WI38 (cell line): ENCODE measurements at regions not wholly inside any gene's neighbourhood (a gene's known extent, or its start where the extent isn't known, plus 50 kb on each side); places are given as distances from the start of the nearest gene placed in this dataset.
"Not testable (repeated sequence)": the region's sequence is repeated elsewhere in the genome, so short reads cannot be mapped to it uniquely, and the experiment has no call there.

Source experiments
- H3K4me3 ChIP-seq: 2 replicates; pipeline ENCODE4 v1.5.1; 2011; ENCODE audit warnings: low read depth, mild to moderate bottlenecking, control low read depth, low read length
- CTCF ChIP-seq: IDR thresholded peaks from 2 replicates; pipeline ENCODE4 v1.5.1; 2012; ENCODE audit warnings: low read depth, mild to moderate bottlenecking, control low read depth, low read length

- TF ChIP-seq CTCF = no peak
- H3K4me3 ChIP-seq = no peak overlapping the region
These were observed 286.9 kb upstream of the CELF4 start for GRCh38 chr18:37852464-37852863.

DNA sequence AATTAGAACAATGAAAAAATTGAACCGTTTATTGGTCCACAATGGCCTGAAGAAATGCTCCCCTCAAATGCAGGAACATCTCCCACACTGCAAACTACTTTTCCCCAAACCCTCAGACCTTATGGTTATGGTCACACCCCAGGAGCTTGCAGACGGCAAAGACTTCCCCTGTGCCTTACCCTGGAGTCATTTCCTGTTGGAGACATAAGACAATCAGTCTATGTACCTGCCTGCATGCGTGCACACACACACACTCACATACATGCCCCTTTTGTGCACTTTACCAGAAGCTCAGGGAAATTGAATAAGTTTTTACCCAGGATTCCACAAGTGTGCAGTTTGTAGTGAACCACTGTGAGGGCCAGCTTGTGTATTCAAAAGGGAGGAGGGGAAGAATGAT, 281.9 kb upstream of the CELF4 start:
- no peak overlapping the region for H3K4me3 ChIP-seq
- no peak for TF ChIP-seq CTCF

DNA sequence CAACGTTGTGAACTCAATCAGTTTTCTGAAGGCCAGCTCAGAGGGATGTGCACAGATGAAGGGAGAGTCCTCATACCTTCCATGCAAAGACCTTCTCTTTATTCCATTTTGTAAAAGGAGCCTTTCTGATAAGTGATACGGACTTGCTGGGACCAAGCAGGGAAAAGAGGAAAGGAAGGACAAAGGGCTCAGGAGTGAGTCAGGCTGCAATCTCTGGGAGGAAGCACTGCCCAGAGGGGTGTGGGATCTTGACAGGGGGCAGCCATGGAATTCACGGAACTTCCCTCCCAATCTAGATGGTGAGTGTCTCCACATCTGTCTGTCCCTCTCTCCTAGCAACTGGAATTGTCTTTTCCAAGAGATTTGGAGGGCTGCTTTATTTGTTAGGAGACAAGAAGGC, 281.4 kb upstream of the CELF4 start:
- TF ChIP-seq CTCF = no peak
- H3K4me3 ChIP-seq = no peak overlapping the region

GRCh38 chr18:37845498-37845897, 279.9 kb upstream of the CELF4 start:
- TF ChIP-seq CTCF = no peak
- H3K4me3 ChIP-seq = no peak overlapping the region

GRCh38 chr18:37844209-37844970, 278.8 kb upstream of the CELF4 start:
- no peak overlapping the region for H3K4me3 ChIP-seq
- no peak for TF ChIP-seq CTCF

DNA sequence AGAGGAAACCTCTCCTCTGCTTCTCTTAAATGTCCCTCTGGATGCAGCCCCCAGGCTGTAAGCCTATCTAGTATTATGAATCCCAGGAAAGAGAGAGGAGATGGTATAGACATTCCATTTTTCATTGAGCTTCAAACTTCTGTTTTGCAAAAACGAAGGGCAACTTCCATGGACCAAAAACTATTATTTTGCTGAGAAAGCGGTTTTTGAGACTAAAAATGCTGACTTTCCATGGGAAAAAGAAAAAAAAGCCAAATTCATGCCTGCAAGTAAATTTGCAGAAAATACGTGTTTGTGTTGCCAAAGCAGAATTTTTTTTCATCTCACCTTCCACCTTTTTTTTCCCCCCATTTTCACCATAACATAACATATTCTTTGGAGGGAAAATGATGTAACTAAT, 272.5 kb upstream of the CELF4 start:
- no peak overlapping the region for H3K4me3 ChIP-seq
- no peak for TF ChIP-seq CTCF

GRCh38 chr18:37836071-37836970, 270.7 kb upstream of the CELF4 start:
- no peak for TF ChIP-seq CTCF

GRCh38 chr18:37832010-37832695, 266.6 kb upstream of the CELF4 start:
- not testable (repeated sequence) for H3K4me3 ChIP-seq

More at GRCh38 chr18:37836071-37836970, 270.7 kb upstream of the CELF4 start:
- no peak overlapping the region for H3K4me3 ChIP-seq
